H1 (cell line): ENCODE measurements at regions not wholly inside any gene's neighbourhood (a gene's known extent, or its start where the extent isn't known, plus 50 kb on each side); places are given as distances from the start of the nearest gene placed in this dataset.

ENCODE experiments used
- BACH1 ChIP-seq: IDR thresholded peaks from 2 replicates; pipeline ENCODE4 v1.6.1; 2012; ENCODE audit warnings: low read length, improper control_type of control experiment
- EZH2 ChIP-seq: fragments of 200-600 bp; sonication (generic); IDR thresholded peaks from 2 replicates; pipeline ENCODE4 v1.7.1; 2012; ENCODE audit warnings: low read depth, mild to moderate bottlenecking, moderate library complexity, low read length, inconsistent platforms; ENCODE audit not compliant: severe bottlenecking
- RNF2 ChIP-seq: fragments of 200-900, 300-1000 bp; sonication (generic); IDR thresholded peaks from 2 replicates; pipeline ENCODE4 v1.7.1; 2016; ENCODE audit warnings: borderline replicate concordance, low read depth, mild to moderate bottlenecking, antibody characterized with exemption, low read length; ENCODE audit not compliant: poor library complexity, severe bottlenecking; ENCODE audit errors: missing control alignments
- SIN3A ChIP-seq, 2 experiments: IDR thresholded peaks in 1 of 2; conservative IDR thresholded peaks in 1 of 2; 2 replicates each; pipeline ENCODE4 v1.6.1; 2011 to 2012; ENCODE audit warnings: low read length in 2 of 2, improper control_type of control experiment in 1 of 2, low read depth in 1 of 2, mild to moderate bottlenecking in 1 of 2
- TF ChIP-seq, protein P1 (sequence below): fragments of 300-600 bp; sonication (generic); IDR thresholded peaks from 2 replicates; pipeline ENCODE4 v1.7.1; 2012; ENCODE audit warnings: low read length, moderate library complexity, mild to moderate bottlenecking, inconsistent platforms; ENCODE audit not compliant: insufficient replicate concordance

DNA sequence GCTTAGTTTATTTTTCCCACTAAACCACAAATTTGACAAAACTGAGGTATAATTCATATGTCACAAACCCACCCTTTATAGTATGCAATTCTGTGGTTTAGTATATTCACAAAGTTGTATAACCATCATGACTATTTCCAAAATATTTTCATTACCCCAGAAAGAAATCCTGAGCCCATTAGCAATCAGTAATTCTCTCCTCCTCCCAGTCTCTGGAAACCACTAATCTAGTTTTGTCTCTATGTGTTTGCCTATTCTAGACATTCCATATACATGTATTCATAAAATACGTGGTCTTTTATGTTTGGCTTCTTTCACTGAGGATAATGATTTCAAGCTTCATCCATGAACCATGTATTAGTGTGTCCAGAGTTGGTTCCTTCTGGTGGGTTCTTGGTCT lies 267.6 kb downstream of the AEBP2 start (continued):
- TF ChIP-seq, protein P1, sequence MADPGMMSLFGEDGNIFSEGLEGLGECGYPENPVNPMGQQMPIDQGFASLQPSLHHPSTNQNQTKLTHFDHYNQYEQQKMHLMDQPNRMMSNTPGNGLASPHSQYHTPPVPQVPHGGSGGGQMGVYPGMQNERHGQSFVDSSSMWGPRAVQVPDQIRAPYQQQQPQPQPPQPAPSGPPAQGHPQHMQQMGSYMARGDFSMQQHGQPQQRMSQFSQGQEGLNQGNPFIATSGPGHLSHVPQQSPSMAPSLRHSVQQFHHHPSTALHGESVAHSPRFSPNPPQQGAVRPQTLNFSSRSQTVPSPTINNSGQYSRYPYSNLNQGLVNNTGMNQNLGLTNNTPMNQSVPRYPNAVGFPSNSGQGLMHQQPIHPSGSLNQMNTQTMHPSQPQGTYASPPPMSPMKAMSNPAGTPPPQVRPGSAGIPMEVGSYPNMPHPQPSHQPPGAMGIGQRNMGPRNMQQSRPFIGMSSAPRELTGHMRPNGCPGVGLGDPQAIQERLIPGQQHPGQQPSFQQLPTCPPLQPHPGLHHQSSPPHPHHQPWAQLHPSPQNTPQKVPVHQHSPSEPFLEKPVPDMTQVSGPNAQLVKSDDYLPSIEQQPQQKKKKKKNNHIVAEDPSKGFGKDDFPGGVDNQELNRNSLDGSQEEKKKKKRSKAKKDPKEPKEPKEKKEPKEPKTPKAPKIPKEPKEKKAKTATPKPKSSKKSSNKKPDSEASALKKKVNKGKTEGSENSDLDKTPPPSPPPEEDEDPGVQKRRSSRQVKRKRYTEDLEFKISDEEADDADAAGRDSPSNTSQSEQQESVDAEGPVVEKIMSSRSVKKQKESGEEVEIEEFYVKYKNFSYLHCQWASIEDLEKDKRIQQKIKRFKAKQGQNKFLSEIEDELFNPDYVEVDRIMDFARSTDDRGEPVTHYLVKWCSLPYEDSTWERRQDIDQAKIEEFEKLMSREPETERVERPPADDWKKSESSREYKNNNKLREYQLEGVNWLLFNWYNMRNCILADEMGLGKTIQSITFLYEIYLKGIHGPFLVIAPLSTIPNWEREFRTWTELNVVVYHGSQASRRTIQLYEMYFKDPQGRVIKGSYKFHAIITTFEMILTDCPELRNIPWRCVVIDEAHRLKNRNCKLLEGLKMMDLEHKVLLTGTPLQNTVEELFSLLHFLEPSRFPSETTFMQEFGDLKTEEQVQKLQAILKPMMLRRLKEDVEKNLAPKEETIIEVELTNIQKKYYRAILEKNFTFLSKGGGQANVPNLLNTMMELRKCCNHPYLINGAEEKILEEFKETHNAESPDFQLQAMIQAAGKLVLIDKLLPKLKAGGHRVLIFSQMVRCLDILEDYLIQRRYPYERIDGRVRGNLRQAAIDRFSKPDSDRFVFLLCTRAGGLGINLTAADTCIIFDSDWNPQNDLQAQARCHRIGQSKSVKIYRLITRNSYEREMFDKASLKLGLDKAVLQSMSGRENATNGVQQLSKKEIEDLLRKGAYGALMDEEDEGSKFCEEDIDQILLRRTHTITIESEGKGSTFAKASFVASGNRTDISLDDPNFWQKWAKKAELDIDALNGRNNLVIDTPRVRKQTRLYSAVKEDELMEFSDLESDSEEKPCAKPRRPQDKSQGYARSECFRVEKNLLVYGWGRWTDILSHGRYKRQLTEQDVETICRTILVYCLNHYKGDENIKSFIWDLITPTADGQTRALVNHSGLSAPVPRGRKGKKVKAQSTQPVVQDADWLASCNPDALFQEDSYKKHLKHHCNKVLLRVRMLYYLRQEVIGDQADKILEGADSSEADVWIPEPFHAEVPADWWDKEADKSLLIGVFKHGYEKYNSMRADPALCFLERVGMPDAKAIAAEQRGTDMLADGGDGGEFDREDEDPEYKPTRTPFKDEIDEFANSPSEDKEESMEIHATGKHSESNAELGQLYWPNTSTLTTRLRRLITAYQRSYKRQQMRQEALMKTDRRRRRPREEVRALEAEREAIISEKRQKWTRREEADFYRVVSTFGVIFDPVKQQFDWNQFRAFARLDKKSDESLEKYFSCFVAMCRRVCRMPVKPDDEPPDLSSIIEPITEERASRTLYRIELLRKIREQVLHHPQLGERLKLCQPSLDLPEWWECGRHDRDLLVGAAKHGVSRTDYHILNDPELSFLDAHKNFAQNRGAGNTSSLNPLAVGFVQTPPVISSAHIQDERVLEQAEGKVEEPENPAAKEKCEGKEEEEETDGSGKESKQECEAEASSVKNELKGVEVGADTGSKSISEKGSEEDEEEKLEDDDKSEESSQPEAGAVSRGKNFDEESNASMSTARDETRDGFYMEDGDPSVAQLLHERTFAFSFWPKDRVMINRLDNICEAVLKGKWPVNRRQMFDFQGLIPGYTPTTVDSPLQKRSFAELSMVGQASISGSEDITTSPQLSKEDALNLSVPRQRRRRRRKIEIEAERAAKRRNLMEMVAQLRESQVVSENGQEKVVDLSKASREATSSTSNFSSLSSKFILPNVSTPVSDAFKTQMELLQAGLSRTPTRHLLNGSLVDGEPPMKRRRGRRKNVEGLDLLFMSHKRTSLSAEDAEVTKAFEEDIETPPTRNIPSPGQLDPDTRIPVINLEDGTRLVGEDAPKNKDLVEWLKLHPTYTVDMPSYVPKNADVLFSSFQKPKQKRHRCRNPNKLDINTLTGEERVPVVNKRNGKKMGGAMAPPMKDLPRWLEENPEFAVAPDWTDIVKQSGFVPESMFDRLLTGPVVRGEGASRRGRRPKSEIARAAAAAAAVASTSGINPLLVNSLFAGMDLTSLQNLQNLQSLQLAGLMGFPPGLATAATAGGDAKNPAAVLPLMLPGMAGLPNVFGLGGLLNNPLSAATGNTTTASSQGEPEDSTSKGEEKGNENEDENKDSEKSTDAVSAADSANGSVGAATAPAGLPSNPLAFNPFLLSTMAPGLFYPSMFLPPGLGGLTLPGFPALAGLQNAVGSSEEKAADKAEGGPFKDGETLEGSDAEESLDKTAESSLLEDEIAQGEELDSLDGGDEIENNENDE: no peak
- TF ChIP-seq BACH1 (no peak), SIN3A (conservative IDR thresholded peaks at IDR 0.05 in 1 of 2, IDR thresholded peaks at IDR 0.05 in 1 of 2; ENCODE audit: low read depth in 1 of 2, low read length in 2 of 2) (no peak), RNF2 (no peak), EZH2 (no peak)
